Smooth muscle cell (in vitro differentiated cells): ENCODE measurements at regions not wholly inside any gene's neighbourhood (a gene's known extent, or its start where the extent isn't known, plus 50 kb on each side); places are given as distances from the start of the nearest gene placed in this dataset.
"Not testable (repeated sequence)": the region's sequence is repeated elsewhere in the genome, so short reads cannot be mapped to it uniquely, and the experiment has no call there.

Experiments
- DNase-seq: peaks from one replicate; lab custom pipeline; 2025; ENCODE audit not compliant: unreplicated experiment; lab: John Stamatoyannopoulos, UW
- H2AFZ ChIP-seq: fragments of 200-600 bp; sonication (generic); 2 replicates; pipeline ENCODE4 v1.6.0; 2016; ENCODE audit warnings: antibody characterized with exemption, low read depth, mild to moderate bottlenecking
- H3F3A ChIP-seq: fragments of 200-600 bp; sonication (generic); 2 replicates; pipeline ENCODE4 v1.6.0; 2017; ENCODE audit warnings: antibody characterized with exemption, low read depth
- H3K27ac ChIP-seq: fragments of 200-600 bp; sonication (generic); 2 replicates; pipeline ENCODE4 v1.5.1; 2016; ENCODE audit warnings: low read depth, mild to moderate bottlenecking
- H3K27me3 ChIP-seq: fragments of 200-600 bp; sonication (generic); 2 replicates; pipeline ENCODE4 v1.6.1; 2016; ENCODE audit warnings: low read depth, mild to moderate bottlenecking
- H3K36me3 ChIP-seq: fragments of 200-600 bp; sonication (generic); 2 replicates; pipeline ENCODE4 v1.5.1; 2016; ENCODE audit warnings: low read depth
- H3K4me1 ChIP-seq: fragments of 200-600 bp; sonication (generic); 2 replicates; pipeline ENCODE4 v1.5.1; 2016; ENCODE audit warnings: low read depth
- H3K4me2 ChIP-seq: fragments of 200-600 bp; sonication (generic); 2 replicates; pipeline ENCODE4 v1.6.0; 2016; ENCODE audit warnings: mild to moderate bottlenecking
- H3K4me3 ChIP-seq: fragments of 200-600 bp; sonication (generic); 2 replicates; pipeline ENCODE4 v1.5.1; 2016; ENCODE audit warnings: mild to moderate bottlenecking
- H3K79me2 ChIP-seq: fragments of 200-600 bp; sonication (generic); 2 replicates; pipeline ENCODE4 v1.6.0; 2016; ENCODE audit warnings: low read depth, mild to moderate bottlenecking
- H3K9ac ChIP-seq: fragments of 200-600 bp; sonication (generic); 2 replicates; pipeline ENCODE4 v1.6.0; 2016; ENCODE audit warnings: low read depth
- H3K9me3 ChIP-seq: fragments of 200-600 bp; sonication (generic); replicated peaks from 2 replicates; pipeline ENCODE4 v1.5.1; 2016; ENCODE audit warnings: low read depth
- H4K20me1 ChIP-seq: fragments of 200-600 bp; sonication (generic); 2 replicates; pipeline ENCODE4 v1.6.0; 2016; ENCODE audit warnings: low read depth
- WGBS: methylation state at CpG from one replicate; pipeline ENCODE4 v1.1.7; 2016; ENCODE audit warnings: low lambda C conversion rate; 5-methylcytosine and 5-hydroxymethylcytosine counted together
- TF ChIP-seq, protein P1 (sequence below): fragments of 200-600 bp; sonication (generic); IDR thresholded peaks from 2 replicates; pipeline ENCODE4 v1.5.1; 2017; ENCODE audit warnings: borderline replicate concordance, mild to moderate bottlenecking, antibody characterized with exemption; ENCODE audit not compliant: insufficient read depth, poor library complexity, severe bottlenecking

DNA sequence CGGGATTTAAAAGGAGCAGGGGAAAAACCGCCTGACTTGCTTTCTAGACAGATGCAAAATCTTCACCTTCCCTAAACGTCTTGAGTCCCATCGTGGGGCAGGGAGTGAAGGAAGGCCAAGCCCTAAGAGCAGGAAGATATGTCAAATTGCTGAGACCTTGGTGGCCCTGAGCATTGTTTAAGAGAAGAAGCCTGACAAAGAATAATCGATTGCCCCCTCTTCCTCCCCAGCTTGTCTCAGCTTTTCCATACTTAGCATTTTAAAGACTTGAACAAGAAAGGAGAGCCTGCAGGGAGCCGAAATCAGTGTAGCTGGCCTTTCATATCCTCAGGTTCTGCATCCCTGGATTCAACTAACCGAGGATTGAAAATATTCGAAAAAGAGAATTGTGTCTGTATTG lies 157.6 kb upstream of the DLX2 start:
- H3K79me2 ChIP-seq = no peaks in the 10 kb centered on the region
- DNase-seq = no peak
- no peaks in the 10 kb centered on the region for H3K36me3 ChIP-seq
- no peaks in the 10 kb centered on the region for H3K9me3 ChIP-seq
- 42% methylated on average over 8 of the region's 8 CpGs for WGBS
- peaks cover 8% of the 10 kb centered on the region for H3F3A ChIP-seq
- H4K20me1 ChIP-seq = no peaks in the 10 kb centered on the region
- peak overlapping the region; percentile 53 for H3K9ac ChIP-seq
- H3K4me1 ChIP-seq = peaks cover 20% of the 10 kb centered on the region
- no peak overlapping the region for H3K4me3 ChIP-seq
- H2AFZ ChIP-seq = peak overlapping the region; percentile 52
- TF ChIP-seq, protein P1, sequence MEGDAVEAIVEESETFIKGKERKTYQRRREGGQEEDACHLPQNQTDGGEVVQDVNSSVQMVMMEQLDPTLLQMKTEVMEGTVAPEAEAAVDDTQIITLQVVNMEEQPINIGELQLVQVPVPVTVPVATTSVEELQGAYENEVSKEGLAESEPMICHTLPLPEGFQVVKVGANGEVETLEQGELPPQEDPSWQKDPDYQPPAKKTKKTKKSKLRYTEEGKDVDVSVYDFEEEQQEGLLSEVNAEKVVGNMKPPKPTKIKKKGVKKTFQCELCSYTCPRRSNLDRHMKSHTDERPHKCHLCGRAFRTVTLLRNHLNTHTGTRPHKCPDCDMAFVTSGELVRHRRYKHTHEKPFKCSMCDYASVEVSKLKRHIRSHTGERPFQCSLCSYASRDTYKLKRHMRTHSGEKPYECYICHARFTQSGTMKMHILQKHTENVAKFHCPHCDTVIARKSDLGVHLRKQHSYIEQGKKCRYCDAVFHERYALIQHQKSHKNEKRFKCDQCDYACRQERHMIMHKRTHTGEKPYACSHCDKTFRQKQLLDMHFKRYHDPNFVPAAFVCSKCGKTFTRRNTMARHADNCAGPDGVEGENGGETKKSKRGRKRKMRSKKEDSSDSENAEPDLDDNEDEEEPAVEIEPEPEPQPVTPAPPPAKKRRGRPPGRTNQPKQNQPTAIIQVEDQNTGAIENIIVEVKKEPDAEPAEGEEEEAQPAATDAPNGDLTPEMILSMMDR = no peak
- no peaks in the 10 kb centered on the region for H3K27me3 ChIP-seq
- peak overlapping the region; percentile 56 for H3K4me2 ChIP-seq
- peak overlapping the region; percentile 90 for H3K27ac ChIP-seq

DNA sequence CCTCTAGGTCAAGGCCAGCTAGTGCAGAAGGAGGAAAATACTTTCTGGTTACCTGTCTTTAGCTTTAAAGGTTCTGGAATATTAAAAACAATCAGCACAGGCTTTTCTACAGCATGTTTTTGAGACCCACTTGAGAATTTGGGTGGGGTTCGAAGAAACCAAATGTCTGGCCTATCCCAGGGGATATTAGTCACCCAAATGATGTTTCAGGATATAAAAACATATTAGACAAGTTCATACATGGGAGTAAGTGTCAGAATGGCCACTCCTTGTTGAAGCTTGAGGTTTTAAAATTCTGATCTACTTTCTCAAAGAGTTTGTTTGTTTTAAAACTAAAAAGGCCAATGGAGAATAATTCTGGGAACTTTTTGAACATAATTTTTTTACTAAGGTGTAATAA lies 158.6 kb upstream of the DLX2 start:
- Histone ChIP-seq H3K27me3 (no peaks in the 10 kb centered on the region), H3K9me3 (no peaks in the 10 kb centered on the region), H3K27ac (peak overlapping the region; percentile 14), H3K36me3 (no peaks in the 10 kb centered on the region), H3K79me2 (no peaks in the 10 kb centered on the region), H2AFZ (no peak overlapping the region), H3K4me3 (no peak overlapping the region), H4K20me1 (no peaks in the 10 kb centered on the region), H3K9ac (no peak overlapping the region), H3K4me1 (peaks cover 20% of the 10 kb centered on the region), H3F3A (peaks cover 8% of the 10 kb centered on the region), H3K4me2 (no peak overlapping the region)
- DNase-seq = no peak
- TF ChIP-seq, protein P1 = no peak
- 92% methylated on average over 1 of the region's 1 CpG for WGBS

DNA sequence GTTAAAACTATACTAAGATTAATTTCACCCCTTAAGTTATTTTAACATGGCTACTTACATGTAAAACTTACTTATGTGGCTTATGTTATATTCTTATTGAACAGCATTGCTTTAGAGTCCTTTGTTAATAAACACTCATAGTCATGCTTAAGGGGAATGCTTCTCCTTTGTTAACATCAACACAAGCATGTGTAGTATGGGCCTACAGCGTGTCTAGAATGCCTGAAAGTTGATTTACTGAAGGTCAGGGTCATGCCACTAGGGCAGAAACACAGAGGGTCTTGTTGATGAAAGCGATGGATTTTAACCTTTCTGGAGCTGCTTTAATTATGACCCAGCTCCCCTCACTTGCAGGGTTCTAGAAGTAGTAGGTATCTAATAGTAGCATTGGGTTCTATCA lies 159.8 kb upstream of the DLX2 start:
- TF ChIP-seq, protein P1 = no peak
- H3K36me3 ChIP-seq = no peaks in the 10 kb centered on the region
- peaks cover 8% of the 10 kb centered on the region for H3F3A ChIP-seq
- no peak for DNase-seq
- no peak overlapping the region for H3K4me2 ChIP-seq
- no peak overlapping the region for H2AFZ ChIP-seq
- H3K4me1 ChIP-seq = peaks cover 20% of the 10 kb centered on the region
- H4K20me1 ChIP-seq = no peaks in the 10 kb centered on the region
- H3K27ac ChIP-seq = no peak overlapping the region
- no peak overlapping the region for H3K9ac ChIP-seq
- H3K79me2 ChIP-seq = no peaks in the 10 kb centered on the region
- no peak overlapping the region for H3K4me3 ChIP-seq
- no peaks in the 10 kb centered on the region for H3K27me3 ChIP-seq
- WGBS = 97% methylated on average over 2 of the region's 2 CpGs
- H3K9me3 ChIP-seq = no peaks in the 10 kb centered on the region

DNA sequence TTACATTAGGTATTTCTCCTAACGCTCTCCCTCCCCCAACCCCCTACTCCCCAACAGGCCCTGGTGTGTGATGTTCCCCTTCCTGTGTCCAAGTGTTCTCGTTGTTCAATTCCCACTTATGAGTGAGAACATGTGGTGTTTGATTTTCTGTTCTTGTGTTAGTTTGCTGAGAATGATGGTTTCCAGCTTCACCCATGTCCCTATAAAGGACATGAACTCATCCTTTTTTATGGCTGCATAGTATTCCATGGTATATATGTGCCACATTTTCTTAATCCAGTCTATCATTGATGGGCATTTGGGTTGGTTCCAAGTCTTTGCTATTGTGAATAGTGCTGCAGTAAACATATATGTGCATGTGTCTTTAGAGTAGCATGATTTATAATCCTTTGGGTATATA lies 162.1 kb upstream of the DLX2 start:
- H3K36me3 ChIP-seq, H2AFZ ChIP-seq, H3K79me2 ChIP-seq, H4K20me1 ChIP-seq, H3K9me3 ChIP-seq, H3K4me2 ChIP-seq, H3K4me3 ChIP-seq, DNase-seq, H3K27ac ChIP-seq, H3K9ac ChIP-seq, H3K27me3 ChIP-seq, H3F3A ChIP-seq: not testable (repeated sequence)
- peaks cover 14% of the 10 kb centered on the region for H3K4me1 ChIP-seq
- 91% methylated on average over 2 of the region's 2 CpGs for WGBS

DNA sequence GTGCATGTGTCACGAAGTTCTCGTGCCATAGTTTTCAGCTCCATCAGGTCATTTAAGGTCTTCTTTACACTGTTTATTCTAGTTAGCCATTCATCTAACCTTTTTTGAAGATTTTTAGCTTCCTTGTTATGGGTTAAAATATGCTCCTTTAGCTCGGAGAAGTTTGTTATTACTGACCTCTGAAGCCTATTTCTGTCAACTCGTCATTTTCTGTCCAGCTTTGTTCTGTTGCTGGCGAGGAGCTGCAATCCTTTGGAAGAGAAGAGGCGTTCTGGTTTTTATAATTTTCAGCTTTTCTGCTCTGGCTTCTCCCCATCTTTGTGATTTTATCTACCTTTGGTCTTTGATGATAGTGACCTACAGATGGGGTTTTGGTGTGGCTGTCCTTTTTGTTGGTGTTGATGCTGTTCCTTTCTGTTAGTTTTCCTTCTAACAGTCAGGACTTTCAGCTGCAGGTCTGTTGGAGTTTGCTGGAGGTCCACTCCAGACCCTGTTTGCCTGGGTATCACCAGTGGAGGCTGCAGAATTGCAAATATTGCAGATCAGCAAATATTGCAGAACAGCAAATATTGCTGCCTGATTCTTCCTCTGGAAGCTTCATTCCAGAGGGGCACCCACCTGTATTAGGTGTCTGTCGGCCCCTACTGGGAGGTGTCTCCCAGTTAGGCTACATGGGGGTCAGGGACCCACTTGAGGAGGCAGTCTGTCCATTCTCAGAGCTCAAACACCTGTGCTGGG lies 157.7 kb upstream of the ITGA6 start:
- not testable (repeated sequence) for H3K79me2 ChIP-seq, H3K9ac ChIP-seq, H3K4me3 ChIP-seq, H3K4me2 ChIP-seq, H4K20me1 ChIP-seq, H3K36me3 ChIP-seq, H3K27ac ChIP-seq, DNase-seq, H3K27me3 ChIP-seq, H3F3A ChIP-seq, H2AFZ ChIP-seq, H3K9me3 ChIP-seq
- peaks cover 13% of the 10 kb centered on the region for H3K4me1 ChIP-seq
- 90% methylated on average over 7 of the region's 7 CpGs for WGBS
